HG03457 (cell line): ENCODE measurements at regions not wholly inside any gene's neighbourhood (a gene's known extent, or its start where the extent isn't known, plus 50 kb on each side); places are given as distances from the start of the nearest gene placed in this dataset.
"Not testable (repeated sequence)": the region's sequence is repeated elsewhere in the genome, so short reads cannot be mapped to it uniquely, and the experiment has no call there.

ENCODE experiments used
- ATAC-seq: cut with Tn5 transposase; IDR thresholded peaks from one replicate; pipeline ENCODE4 v1.9.1; 2021; ENCODE audit warnings: moderate number of reproducible peaks; ENCODE audit not compliant: unreplicated experiment

- ATAC-seq: no peak
These were observed 466.3 kb upstream of the ID4 start for GRCh38 chr6:19370831-19371230.

- ATAC-seq: no peak
These were observed 461.6 kb upstream of the ID4 start for GRCh38 chr6:19375613-19376012.

- no peak for ATAC-seq
These were observed 459.4 kb upstream of the ID4 start for GRCh38 chr6:19377722-19378121.

GRCh38 chr6:19380293-19380692 lies 456.9 kb upstream of the ID4 start:
- no peak for ATAC-seq

- no peak for ATAC-seq
These were observed 454.5 kb upstream of the ID4 start for GRCh38 chr6:19382676-19383075.

- ATAC-seq: no peak
These were observed 445.2 kb upstream of the ID4 start for GRCh38 chr6:19391926-19392325.

GRCh38 chr6:19394051-19394450 lies 443.1 kb upstream of the ID4 start:
- no peak for ATAC-seq

GRCh38 chr6:19394687-19395086 lies 442.5 kb upstream of the ID4 start:
- ATAC-seq: no peak

- ATAC-seq: no peak
These were observed 441.9 kb upstream of the ID4 start for GRCh38 chr6:19395316-19395715.

- no peak for ATAC-seq
These were observed 437.8 kb upstream of the ID4 start for GRCh38 chr6:19399406-19399805.

- ATAC-seq: not testable (repeated sequence)
These were observed 432.3 kb upstream of the ID4 start for GRCh38 chr6:19404884-19405283.

GRCh38 chr6:19408331-19408730 lies 428.8 kb upstream of the ID4 start:
- ATAC-seq: no peak

- ATAC-seq: no peak
These were observed 426.7 kb upstream of the ID4 start for GRCh38 chr6:19410481-19410880.

GRCh38 chr6:19413323-19413722 lies 423.8 kb upstream of the ID4 start:
- no peak for ATAC-seq

GRCh38 chr6:19415605-19416326 lies 421.4 kb upstream of the ID4 start:
- ATAC-seq: no peak

GRCh38 chr6:19416811-19417210 lies 420.4 kb upstream of the ID4 start:
- no peak for ATAC-seq

GRCh38 chr6:19417713-19418112 lies 419.5 kb upstream of the ID4 start:
- ATAC-seq: no peak

GRCh38 chr6:19424853-19425252 lies 412.3 kb upstream of the ID4 start:
- ATAC-seq: no peak

GRCh38 chr6:19427548-19427947 lies 409.6 kb upstream of the ID4 start:
- ATAC-seq: no peak

- no peak for ATAC-seq
These were observed 404.1 kb upstream of the ID4 start for GRCh38 chr6:19432966-19433498.

GRCh38 chr6:19434065-19434464 lies 403.1 kb upstream of the ID4 start:
- no peak for ATAC-seq

GRCh38 chr6:19435755-19436154 lies 401.4 kb upstream of the ID4 start:
- no peak for ATAC-seq
